Uterus (tissue), 2 donors: ENCODE measurements at regions not wholly inside any gene's neighbourhood (a gene's known extent, or its start where the extent isn't known, plus 50 kb on each side); places are given as distances from the start of the nearest gene placed in this dataset.

Experiments
- CTCF ChIP-seq, 4 experiments: fragments of 200-600 bp in 2 of 4; fragments of 450-650 bp in 2 of 4; sonication (generic) in 2 of 4; IDR thresholded peaks; one replicate each; pipeline ENCODE4 v1.5.1; 2016 to 2019; ENCODE audit warnings: antibody characterized with exemption in 4 of 4, mild to moderate bottlenecking in 2 of 4, moderate library complexity in 1 of 4
- POLR2A ChIP-seq, 2 donors: fragments of 450-650 bp; IDR thresholded peaks; one replicate each; pipeline ENCODE4 v1.6.1; 2016; ENCODE audit warnings: antibody characterized with exemption in 2 of 2, mild to moderate bottlenecking in 1 of 2, moderate library complexity in 1 of 2

- no peak for TF ChIP-seq POLR2A (IDR thresholded peaks at IDR 0.05)
- TF ChIP-seq CTCF (IDR thresholded peaks at IDR 0.05): no peak
These were observed 868.0 kb downstream of the SLITRK6 start for GRCh38 chr13:84931264-84931663.
